Amniotic stem cell (primary cell): ENCODE measurements at regions not wholly inside any gene's neighbourhood (a gene's known extent, or its start where the extent isn't known, plus 50 kb on each side); places are given as distances from the start of the nearest gene placed in this dataset.

Source experiments
- DNase-seq: peaks from one replicate; lab custom pipeline; 2025; lab: John Stamatoyannopoulos, UW

DNA sequence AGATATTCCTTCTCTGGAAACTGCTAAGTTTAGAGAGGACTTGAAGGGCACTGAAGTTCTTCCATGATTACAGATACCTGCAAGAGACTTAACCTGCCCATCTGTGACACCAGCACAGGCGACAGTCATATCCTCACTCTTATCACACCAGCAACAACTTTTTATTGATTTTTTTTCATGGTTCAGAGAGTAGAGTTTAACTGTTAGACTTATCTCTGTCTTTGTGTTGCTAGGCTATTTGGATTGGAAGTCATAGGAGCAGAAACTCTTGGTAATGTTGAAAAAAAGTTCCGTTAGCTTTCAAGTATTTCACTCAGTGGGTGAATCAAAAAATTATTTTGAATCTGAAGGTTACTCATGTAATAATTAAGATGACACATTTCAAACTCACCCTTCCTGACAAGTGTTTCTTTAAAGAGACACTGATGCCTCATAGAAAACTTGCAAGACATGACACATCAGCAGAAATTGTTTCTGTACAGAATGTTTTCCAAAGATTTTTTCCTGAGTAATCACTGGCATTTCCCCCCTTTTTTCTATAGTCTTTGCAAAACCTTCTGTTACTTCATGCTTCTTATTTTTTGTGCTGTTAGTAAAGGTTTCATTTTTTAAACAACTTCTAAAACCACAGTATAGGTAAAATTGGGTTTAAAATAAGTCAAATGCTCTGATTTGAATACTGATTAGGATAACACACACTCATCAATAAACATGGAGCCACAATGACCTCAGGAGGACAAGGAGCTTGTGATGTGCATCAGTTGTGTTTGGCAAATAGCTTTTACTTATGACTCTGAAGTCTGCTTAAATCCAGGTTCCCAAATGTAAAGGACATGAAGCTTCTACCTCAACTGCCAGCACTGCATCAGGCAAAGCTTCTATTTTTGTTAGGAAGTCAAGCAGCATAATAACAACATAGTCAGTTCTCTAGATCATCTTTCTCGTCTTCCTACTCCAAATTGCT lies 252.9 kb upstream of the MAN1A1 start:
- DNase-seq, result peak; percentile 15

DNA sequence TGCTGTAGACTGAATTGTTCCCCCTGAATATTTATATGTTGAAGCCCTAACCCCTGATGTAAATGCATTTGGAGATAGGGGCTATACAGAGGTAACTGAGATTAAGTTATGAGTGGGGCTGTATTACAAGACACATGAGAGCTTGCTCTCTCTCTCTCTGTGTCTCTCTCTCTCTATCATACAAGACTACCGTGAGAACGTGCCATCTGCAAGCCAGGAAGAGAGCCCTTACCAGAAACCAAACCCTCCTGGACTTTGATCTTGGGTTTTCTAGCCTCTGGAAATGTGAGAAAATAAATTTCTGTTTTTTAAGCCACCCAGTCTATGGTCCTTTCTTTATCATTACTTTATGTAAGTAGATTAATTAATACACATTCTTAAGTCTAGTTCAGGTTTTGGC lies 249.3 kb upstream of the MAN1A1 start:
- DNase-seq, result no peak

DNA sequence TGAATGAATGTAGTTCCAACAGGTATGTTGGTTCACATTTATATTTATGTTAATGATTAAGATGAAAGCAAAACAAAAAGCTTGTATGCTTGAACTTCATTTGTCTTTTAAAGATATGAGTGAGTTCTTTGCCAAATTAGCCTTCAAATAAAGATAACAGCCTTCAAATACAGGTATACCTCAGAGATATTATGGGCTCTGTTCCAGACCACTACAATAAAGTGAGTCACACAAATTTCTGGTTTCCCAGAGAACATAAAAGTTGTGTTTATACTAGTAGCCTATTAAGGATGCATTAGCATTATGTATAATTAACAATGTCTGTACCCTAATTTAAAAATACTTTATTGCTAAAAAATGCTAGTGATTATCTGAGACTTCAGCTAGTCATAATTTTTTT lies 245.3 kb upstream of the MAN1A1 start:
- no peak for DNase-seq

DNA sequence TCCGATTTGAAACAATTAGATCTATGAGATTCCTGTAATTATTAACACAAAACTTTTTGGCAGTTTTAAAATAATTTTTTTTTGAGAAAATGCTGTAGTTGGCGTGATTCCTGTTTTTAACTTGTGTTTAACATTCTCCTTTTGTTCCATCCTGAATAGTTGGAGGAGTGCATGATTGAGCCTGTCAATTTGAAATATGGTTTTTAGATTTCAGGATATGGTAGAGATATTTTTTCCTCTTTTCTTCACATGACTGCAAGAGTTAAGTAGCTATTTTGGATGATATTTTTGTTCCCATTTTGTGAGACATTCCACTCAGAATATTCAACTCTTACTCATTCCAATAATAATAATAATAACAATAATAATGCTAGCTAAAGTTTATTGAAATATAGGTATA lies 241.7 kb upstream of the MAN1A1 start:
- DNase-seq, result no peak

DNA sequence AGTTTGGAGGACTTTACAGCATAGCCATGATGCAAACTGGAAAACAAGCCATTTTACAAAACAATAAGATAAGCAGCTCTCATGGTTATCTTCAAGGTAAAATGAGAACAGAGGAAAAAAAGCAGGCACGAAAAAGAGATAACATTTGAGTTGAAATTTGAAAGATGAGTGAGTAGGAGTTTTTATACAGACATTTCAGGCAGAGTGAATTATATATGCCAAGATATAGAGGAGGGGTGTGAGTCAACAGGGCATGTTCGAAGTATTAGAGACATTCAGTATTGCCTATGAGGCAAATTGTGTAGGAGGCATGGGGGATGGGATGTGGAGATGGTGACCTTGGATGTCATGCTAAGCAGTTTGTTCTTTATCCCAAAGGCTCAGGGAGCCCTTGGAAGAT lies 240.5 kb upstream of the MAN1A1 start:
- DNase-seq, result no peak

DNA sequence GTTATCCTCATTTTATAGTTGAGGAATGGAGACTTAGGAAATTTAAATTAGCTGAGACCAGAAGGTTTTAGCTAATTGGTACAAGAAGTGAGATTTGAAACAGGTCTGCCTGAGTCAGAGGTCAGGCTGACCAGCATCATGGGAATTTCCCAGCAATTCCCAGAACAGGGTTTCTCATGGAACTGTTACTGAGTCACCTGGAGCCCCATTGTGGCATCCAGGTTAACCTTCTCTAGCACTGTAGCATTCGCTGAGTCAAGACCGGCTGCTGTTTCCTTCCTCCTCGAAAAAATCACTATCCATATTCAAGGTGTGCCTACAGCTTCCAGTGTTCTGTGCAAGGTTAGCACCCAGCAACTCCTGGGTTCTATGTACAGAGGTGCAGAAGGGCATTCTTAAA lies 238.0 kb upstream of the MAN1A1 start:
- DNase-seq, result no peak

DNA sequence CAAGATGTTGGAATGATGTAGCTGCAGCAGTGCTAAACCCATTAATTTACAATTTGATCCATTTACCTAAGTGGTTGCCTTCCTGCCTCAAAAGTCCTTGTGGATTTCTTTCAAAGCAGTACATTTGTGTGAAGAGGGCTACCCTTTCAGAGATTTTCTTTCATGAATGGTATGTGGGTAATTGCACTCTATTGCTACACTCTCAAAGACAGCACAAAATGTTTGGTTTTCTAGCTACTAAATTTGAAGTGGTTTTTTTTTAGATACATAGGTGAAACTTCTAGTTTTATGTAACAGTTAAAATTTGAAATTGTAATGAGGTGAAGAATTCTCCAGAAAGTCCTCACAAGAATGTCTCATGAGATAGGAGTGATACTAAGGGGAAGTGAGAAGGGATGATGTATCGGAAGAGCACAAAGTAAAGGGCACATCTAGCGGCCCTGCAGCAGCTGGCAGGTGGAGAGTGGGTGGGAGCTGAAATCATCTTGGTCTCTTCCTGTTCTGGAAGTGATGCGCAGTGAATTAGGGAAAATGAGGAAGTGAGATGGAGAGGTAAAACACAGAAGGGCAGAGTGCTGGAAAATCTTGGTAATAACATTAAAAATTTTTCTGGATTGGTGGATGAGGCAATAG lies 236.8 kb upstream of the MAN1A1 start:
- DNase-seq, result no peak

DNA sequence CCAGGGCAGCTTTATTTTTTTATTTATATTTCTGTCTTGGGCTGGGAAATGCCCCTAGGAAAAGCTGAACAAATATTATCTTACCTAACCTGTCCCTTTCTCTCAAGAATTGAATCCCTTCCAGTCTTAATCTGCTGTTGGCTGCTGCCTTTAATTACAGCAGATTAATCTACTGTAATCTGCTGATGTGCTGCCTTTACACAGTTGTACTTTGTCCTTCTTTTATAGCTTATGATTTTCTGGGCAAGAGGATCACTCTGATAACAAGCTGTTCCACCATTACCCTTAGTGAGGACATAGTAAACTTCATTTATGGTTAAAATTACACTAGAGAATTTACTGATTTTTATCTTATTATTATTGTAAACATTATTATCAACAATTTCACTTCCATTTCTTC lies 234.5 kb upstream of the MAN1A1 start:
- DNase-seq, result no peak

DNA sequence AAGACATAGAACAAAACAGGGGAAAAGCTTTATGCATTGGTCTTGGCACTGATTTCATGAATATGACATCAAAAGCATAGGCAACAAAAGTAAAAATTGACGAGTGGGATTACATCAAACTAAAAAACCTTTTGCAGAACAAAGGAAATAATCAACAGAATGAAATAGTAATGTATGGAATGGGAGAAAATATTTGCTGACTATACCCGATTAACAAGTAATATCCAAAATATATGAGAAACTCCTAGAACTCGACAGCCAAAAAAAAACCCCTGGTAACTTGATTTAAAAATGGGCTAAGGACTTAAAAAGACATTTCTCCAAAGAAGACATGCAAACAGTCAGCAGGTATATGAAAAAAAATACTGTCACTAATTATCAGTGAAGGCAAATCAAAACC lies 231.7 kb upstream of the MAN1A1 start:
- DNase-seq, result no peak

DNA sequence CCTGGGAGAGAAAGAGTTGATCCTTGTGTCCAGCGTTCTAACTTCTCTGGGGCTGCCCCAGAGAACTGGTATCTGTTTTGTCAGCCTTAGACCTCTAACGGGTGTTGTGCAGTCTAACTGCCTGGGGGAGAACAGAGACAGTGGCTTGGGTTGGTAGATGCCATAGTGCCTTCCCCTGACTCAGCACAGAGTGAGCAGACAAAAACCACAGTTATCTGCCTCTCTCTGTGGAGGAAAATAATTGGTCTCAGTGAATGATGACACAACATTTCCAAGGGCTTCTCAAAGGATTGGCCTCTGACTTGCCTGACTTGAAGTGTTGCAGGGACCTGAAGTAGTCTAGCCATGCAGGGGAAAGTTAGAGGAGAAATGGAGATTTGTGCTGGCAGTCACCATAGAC lies 226.2 kb upstream of the MAN1A1 start:
- DNase-seq, result peak; percentile 30

DNA sequence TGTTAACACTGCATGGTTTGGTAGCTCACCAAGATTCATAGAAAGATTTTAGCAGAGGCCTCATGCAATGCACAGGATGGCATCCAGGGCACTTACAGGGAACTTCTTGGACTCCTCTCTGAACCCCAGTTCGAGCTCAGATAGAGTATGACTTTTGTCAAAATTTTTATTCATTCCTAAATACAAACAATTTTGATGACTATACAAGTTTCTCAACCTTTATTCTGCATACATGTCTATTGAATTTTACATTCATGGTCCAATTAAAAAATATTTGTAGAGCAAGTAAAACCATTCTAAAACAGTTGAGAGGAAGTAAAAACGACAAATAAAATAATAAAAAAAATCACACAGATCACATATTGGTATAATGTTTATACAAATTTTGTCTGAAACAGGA lies 219.0 kb upstream of the MAN1A1 start:
- DNase-seq, result no peak

DNA sequence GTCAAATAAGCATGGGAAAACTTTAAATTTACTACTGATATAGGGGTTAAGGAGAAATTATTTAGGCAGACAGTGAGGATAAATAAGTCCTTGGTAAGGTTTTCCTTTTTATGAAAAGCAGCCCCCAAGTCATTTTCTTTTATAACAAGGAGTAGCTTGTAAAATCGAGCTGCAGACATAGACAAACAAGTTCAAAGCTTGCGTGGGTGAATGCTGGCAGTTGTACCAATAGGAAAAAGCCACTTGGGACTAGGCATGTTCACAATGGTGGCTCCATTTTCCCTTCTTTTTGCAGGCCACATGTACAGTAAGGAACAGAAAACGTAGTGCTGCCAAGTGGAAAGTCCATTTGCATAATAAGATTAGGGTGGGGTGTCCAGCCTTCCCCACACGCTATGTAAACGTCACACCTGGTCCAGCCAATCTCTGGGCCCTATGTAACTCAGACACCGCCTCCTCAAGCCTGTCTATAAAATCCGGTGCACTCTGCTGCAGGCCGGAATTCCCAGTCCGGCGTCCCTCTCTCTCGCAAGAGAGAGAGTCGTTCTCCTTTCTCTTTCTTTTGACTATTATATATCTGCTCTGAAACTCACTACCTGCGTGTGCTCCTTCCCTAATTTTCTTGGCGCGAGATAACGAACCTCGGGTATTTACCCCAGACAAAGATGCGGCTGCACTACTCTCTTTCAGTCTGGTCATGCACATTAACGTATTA lies 217.1 kb upstream of the MAN1A1 start:
- no peak for DNase-seq

DNA sequence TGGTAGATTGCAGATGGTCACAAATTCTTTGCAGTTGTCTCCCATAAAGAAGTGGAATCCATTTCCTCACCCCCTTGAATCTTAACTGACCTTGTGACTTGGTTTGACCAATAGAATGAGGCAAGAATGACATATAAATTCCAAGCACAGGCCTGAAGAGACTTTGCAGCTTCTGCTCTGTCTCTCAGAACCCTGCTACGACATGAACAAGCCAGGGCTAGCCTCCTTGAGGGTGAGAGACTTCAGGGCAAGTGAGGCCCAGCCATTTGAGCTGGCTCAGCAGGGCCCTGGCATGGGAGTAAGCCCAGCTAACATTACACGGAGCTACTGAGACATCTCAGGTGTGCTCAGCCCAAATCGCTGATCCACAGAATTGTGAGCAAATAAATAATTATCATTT lies 216.3 kb upstream of the MAN1A1 start:
- DNase-seq, result no peak

DNA sequence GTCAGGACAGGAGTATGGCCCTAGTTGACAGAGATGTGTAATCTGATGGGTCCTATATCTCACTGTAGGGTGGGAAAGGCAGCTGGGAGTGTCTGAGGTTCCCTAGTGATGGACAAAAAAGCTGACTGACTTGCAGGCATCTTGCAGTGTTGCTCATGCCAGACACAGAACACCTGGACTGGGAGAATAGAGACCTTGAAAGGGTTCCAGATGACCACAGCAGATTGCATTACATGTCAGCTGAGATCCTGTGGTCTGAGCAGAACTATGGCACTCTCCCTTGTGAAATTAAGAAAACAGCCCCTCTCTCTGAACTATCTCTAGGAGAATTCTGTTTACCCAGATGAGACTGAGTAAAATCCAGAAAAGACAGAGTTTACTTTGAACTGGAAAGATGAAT lies 212.6 kb upstream of the MAN1A1 start:
- no peak for DNase-seq

DNA sequence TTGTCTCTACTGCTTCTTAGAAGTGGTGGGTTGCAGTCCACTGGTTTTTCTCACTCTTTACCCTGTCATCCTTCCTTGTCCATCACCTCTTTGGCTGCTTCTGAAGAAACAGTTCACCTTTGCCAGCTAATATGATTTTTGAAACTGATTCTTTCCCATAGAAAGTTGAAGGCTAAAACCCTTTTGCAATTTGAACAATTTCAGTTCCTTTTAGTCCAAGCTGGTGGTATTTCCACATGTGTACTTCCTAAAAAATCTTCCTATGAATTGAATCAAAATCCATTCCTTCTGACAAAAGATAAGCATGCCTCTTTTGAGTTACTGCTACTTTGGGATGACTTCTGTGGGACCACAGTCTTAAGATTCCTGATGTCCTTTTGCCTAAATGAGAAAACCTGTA lies 210.0 kb upstream of the MAN1A1 start:
- DNase-seq, result no peak

DNA sequence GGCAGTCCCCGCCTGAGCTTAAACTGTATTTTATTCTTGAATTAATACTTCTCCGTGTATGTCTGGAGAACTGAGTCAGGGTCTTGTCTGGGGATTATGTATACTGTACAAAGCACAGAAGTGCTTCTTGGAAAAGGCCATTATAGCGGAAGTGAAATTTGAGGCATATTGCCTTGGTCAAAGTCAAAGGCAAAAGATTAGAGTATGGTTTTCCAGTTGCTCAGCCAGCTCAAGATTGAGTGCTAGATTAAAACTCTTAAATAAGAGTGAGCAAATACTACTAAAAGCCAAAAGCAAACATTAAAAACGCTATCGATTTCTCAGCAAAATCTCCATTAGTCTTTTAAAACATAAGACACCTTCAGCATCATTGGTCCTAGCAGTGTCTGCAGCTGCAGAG lies 207.7 kb upstream of the MAN1A1 start:
- no peak for DNase-seq

DNA sequence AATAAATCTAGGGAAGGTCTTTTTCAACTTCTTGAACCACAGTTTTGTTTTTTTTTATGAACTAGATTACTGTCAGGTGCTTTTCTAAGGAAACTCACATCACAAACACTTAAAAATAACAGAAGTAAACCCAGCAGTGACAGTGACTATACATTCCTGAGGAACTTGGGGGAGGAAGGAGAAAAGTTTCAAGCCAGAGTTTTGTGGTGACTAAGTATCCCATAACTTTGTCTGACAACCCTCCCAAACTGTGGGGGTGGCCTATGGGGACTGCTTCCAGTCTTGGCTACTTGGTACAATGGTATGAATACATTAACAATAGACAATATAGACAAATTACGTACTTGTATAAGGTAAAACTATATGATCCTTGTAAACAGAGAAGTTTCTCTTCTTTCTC lies 202.5 kb upstream of the MAN1A1 start:
- no peak for DNase-seq

DNA sequence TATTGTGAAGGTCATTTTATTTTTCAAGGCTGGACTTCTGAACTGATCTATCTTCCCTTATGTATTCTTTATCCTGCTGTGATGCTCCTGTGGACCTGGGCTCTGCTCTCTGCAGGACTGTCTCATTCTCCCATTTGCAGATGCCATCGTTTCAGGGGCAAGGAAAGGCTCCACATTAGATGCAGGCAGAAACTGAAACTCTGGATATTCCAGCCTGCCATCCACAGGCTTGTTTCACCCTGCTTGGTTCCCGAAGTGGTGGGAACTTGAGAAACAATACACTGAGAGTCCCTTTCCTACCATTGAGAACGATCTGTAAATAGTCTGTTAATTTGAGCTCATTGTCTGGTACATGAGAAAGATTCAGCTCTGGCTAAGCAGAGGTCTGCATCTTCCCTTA lies 197.5 kb upstream of the MAN1A1 start:
- no peak for DNase-seq

DNA sequence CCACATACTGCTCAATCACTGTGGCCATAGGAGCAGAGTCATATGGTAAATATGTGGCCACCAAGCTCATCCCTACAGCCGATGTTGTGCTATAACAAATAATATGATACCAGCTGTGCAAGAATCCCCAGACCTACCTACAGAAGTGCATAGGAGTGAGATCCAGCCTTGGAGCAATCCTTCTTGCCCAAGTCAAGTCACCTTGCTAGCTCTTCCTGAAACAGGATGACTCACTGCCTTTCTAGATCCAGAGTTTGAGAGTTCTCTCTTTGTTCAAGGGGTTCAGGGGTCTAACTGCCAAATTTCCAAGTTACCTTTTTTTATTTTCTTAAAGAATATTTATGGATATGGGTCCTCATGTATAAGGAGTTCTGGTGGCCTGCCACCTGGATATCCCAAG lies 195.7 kb upstream of the MAN1A1 start:
- DNase-seq, result no peak

DNA sequence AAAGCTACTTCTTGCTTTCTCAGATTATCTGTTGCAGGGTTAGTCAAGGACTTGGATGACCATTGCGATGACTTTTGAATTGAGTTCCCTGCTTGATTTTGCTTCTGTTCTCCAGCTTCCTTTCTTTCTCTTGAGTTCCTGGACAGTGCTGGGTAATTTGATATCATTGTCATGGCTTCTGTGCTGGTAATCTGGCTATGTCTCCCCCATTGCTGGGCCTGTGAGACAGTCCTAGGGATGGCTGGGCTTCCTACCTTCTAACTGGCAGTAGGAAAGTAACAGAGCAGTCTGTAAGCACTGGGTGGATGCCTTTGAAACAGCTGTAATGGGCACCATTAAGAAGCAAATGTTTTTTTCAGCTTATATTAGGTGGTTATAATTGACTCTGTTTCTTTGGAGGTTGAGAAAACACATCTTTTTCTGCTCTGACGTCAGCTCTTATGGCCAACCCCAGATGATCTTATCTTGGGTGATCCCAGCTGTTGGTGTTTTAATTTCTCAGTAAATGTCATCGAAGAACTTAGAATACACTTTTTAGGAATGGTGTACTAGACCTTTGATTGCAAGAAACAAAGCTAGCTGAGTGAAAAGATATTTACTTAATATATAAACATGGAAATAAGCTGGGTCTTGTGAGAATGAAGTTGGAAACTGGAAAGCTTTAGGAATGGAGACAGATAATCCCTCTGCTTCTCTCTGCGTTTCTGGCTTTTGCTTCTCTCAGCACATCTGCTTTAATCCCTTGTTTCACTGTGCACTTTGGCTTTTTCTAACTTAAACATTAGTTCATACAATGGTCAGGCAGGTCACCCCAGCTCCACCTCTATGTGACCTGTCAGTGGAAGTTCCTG lies 195.0 kb upstream of the MAN1A1 start:
- no peak for DNase-seq

DNA sequence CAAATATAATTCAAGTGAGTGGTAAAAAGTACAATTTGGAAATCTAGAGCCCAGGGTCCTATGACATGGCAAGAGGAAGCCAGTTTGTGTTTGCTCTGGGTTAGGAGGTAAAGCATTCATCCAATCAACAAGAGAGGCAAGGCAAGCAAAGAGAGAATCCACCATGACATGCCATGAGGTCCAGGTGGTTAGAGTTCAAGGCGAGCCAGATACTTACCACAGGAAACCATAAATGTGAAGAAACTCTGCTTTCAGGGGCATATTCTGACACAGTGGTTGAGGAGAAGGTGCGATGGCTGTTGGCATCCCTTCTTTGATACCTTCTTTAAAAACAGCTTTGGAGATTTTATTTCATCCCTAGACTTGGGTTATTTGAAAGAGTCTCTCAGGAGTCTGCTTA lies 193.8 kb upstream of the MAN1A1 start:
- no peak for DNase-seq

DNA sequence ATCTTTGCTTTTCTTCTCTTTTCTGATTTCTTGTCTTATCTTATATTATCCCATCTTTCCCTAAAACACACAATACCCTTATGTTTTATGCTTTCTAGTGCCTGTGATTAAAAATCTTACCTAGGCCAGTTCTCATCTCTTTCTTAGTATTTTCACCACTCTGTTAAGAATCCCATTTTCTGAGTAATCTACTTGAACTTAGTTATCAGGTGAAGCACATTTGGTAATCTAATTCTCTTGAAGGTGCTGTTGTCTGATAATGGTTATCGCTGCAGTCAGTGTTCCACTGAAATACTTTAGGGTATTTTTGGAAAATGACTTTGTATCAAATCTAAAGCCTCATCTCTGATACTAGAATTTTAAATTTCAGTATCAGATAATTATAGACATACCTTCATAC lies 192.5 kb upstream of the MAN1A1 start:
- no peak for DNase-seq
